ENCODE measurements at regions not wholly inside any gene's neighbourhood (a gene's known extent, or its start where the extent isn't known, plus 50 kb on each side); places are given as distances from the start of the nearest gene placed in this dataset.

GRCh38 chr9:88801214-88801796 lies 190.0 kb upstream of the S1PR3 start:
- TF ChIP-seq CTCF (IDR thresholded peaks at IDR 0.05; ENCODE audit: low read depth, low read length), result no peak
- no peak for TF ChIP-seq EZH2phosphoT487 (IDR thresholded peaks at IDR 0.05; ENCODE audit: low read depth)
